ENCODE measurements at regions not wholly inside any gene's neighbourhood (a gene's known extent, or its start where the extent isn't known, plus 50 kb on each side); places are given as distances from the start of the nearest gene placed in this dataset.
"Not testable (repeated sequence)": the region's sequence is repeated elsewhere in the genome, so short reads cannot be mapped to it uniquely, and the experiment has no call there.

GRCh38 chr14:53622447-53622846 lies 334.2 kb downstream of the BMP4 start:
- no peak overlapping the region for H3K4me3 ChIP-seq (ENCODE audit: low read length)
- no peaks in the 10 kb centered on the region for H3K9me3 ChIP-seq (replicated peaks; ENCODE audit: control insufficient read depth, low read depth, low read length)
- H3K4me1 ChIP-seq (ENCODE audit: control insufficient read depth, insufficient read depth, low read length): peaks cover 21% of the 10 kb centered on the region
- WGBS (ENCODE audit: insufficient coverage): 100% methylated on average over 2 of the region's 3 CpGs
- H3K27ac ChIP-seq (ENCODE audit: low read length): no peak overlapping the region
- no peak for DNase-seq
- peaks cover 2% of the 10 kb centered on the region for H3K27me3 ChIP-seq (ENCODE audit: control insufficient read depth, insufficient read depth, low read length)
- no peaks in the 10 kb centered on the region for H3K36me3 ChIP-seq (ENCODE audit: control insufficient read depth, insufficient read depth, low read length)

- Histone ChIP-seq H3K27ac (ENCODE audit: low read length) (peak overlapping the region; percentile 31), H3K4me1 (ENCODE audit: control insufficient read depth, insufficient read depth, low read length) (peaks cover 21% of the 10 kb centered on the region), H3K36me3 (ENCODE audit: control insufficient read depth, insufficient read depth, low read length) (no peaks in the 10 kb centered on the region), H3K9me3 (replicated peaks; ENCODE audit: control insufficient read depth, low read depth, low read length) (no peaks in the 10 kb centered on the region), H3K27me3 (ENCODE audit: control insufficient read depth, insufficient read depth, low read length) (peaks cover 2% of the 10 kb centered on the region), H3K4me3 (ENCODE audit: low read length) (no peak overlapping the region)
- DNase-seq: peak; percentile 74
- WGBS (ENCODE audit: insufficient coverage): 20% methylated on average over 1 of the region's 2 CpGs
Measured at GRCh38 chr14:53621921-53622320, 334.7 kb downstream of the BMP4 start.

GRCh38 chr14:53621433-53621832 lies 335.2 kb downstream of the BMP4 start:
- 100% methylated on average over 1 of the region's 3 CpGs for WGBS (ENCODE audit: insufficient coverage)
- peaks cover 21% of the 10 kb centered on the region for H3K4me1 ChIP-seq (ENCODE audit: control insufficient read depth, insufficient read depth, low read length)
- peaks cover 2% of the 10 kb centered on the region for H3K27me3 ChIP-seq (ENCODE audit: control insufficient read depth, insufficient read depth, low read length)
- no peaks in the 10 kb centered on the region for H3K9me3 ChIP-seq (replicated peaks; ENCODE audit: control insufficient read depth, low read depth, low read length)
- peak; percentile 50 for DNase-seq
- H3K4me3 ChIP-seq (ENCODE audit: low read length): no peak overlapping the region
- no peaks in the 10 kb centered on the region for H3K36me3 ChIP-seq (ENCODE audit: control insufficient read depth, insufficient read depth, low read length)
- peak overlapping the region; percentile 31 for H3K27ac ChIP-seq (ENCODE audit: low read length)

DNA sequence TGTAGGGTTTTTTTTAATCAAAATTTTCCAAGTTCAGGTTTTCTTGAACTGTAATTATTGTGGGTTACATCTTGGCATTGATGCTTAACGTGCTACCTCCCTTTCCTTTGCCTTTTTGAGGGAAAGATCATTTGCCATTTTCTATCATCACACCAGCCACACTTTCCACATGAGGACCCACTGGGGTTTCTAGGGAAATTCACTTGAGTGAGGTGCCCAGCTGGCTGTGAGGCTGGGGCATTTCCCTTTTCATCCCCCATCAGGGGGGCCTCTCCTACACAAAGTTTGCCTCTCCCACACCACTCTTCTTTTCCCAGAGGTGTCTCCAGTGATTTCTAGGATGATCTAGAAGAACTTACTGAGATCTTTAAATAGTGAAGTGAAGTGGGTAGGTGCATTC lies 335.7 kb downstream of the BMP4 start:
- WGBS (ENCODE audit: insufficient coverage): no CpG with 5 or more reads among the region's 1 CpG
- Histone ChIP-seq H3K27ac (ENCODE audit: low read length) (peak overlapping the region; percentile 31), H3K27me3 (ENCODE audit: control insufficient read depth, insufficient read depth, low read length) (peaks cover 2% of the 10 kb centered on the region), H3K4me1 (ENCODE audit: control insufficient read depth, insufficient read depth, low read length) (peaks cover 21% of the 10 kb centered on the region), H3K4me3 (ENCODE audit: low read length) (no peak overlapping the region), H3K36me3 (ENCODE audit: control insufficient read depth, insufficient read depth, low read length) (no peaks in the 10 kb centered on the region), H3K9me3 (replicated peaks; ENCODE audit: control insufficient read depth, low read depth, low read length) (no peaks in the 10 kb centered on the region)
- DNase-seq: peak; percentile 18

GRCh38 chr14:53620317-53620716 lies 336.3 kb downstream of the BMP4 start:
- peak; percentile 97 for DNase-seq
- peak overlapping the region; percentile 31 for H3K27ac ChIP-seq (ENCODE audit: low read length)
- H3K4me1 ChIP-seq (ENCODE audit: control insufficient read depth, insufficient read depth, low read length): peaks cover 21% of the 10 kb centered on the region
- H3K36me3 ChIP-seq (ENCODE audit: control insufficient read depth, insufficient read depth, low read length): no peaks in the 10 kb centered on the region
- H3K27me3 ChIP-seq (ENCODE audit: control insufficient read depth, insufficient read depth, low read length): peaks cover 2% of the 10 kb centered on the region
- 17% methylated on average over 1 of the region's 2 CpGs for WGBS (ENCODE audit: insufficient coverage)
- no peak overlapping the region for H3K4me3 ChIP-seq (ENCODE audit: low read length)
- H3K9me3 ChIP-seq (replicated peaks; ENCODE audit: control insufficient read depth, low read depth, low read length): no peaks in the 10 kb centered on the region

GRCh38 chr14:53619691-53620231 lies 336.9 kb downstream of the BMP4 start:
- H3K27ac ChIP-seq (ENCODE audit: low read length): peak overlapping the region; percentile 73
- no peaks in the 10 kb centered on the region for H3K36me3 ChIP-seq (ENCODE audit: control insufficient read depth, insufficient read depth, low read length)
- H3K4me3 ChIP-seq (ENCODE audit: low read length): no peak overlapping the region
- peak; percentile 96 for DNase-seq
- H3K4me1 ChIP-seq (ENCODE audit: control insufficient read depth, insufficient read depth, low read length): peaks cover 21% of the 10 kb centered on the region
- no peaks in the 10 kb centered on the region for H3K9me3 ChIP-seq (replicated peaks; ENCODE audit: control insufficient read depth, low read depth, low read length)
- 0% methylated on average over 1 of the region's 3 CpGs for WGBS (ENCODE audit: insufficient coverage)
- H3K27me3 ChIP-seq (ENCODE audit: control insufficient read depth, insufficient read depth, low read length): peaks cover 2% of the 10 kb centered on the region

DNA sequence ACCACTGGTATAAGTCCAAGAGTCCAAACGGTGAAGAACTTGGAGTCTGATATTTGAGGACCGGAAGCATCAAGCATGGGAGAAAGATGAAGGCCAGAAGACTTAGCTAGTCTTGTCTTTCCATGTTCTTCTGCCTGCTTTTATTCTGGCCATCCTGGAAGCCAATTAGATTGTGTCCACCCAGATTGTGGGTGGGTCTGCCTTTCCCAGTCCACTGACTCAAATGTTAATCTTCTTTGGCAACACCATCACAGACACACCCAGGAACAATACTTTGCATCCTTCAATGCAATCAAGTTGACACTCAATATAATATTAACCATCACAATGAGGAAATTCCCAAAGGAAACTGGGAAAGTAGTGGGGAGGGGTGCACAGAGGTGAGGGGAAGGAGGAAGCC lies 340.1 kb downstream of the BMP4 start:
- not testable (repeated sequence) for H3K4me3 ChIP-seq (ENCODE audit: low read length); H3K27ac ChIP-seq (ENCODE audit: low read length); H3K36me3 ChIP-seq (ENCODE audit: control insufficient read depth, insufficient read depth, low read length); DNase-seq; H3K9me3 ChIP-seq (replicated peaks; ENCODE audit: control insufficient read depth, low read depth, low read length); H3K27me3 ChIP-seq (ENCODE audit: control insufficient read depth, insufficient read depth, low read length)
- H3K4me1 ChIP-seq (ENCODE audit: control insufficient read depth, insufficient read depth, low read length): peaks cover 18% of the 10 kb centered on the region
- 86% methylated on average over 2 of the region's 2 CpGs for WGBS (ENCODE audit: insufficient coverage)

DNA sequence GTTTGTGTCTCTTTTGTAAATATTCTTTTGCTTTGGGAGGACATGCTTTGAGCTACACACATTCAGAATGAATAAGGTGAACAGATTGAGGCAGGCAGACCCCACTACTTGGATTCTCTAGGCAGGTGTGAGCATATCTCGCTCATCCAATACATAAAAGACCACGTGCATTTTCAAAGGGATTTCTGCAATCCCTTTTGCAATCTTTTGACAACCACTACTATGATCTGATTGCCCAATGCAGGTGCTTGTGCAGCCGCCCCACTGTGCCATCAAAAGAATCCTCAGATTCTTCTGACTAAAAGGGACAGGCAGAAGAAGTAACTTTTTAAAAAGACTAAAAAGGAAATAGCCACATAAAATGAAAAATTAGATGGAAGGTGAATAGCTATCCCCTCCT lies 341.4 kb downstream of the BMP4 start:
- Histone ChIP-seq H3K4me3 (ENCODE audit: low read length) (no peak overlapping the region), H3K27ac (ENCODE audit: low read length) (no peak overlapping the region), H3K4me1 (ENCODE audit: control insufficient read depth, insufficient read depth, low read length) (peaks cover 8% of the 10 kb centered on the region), H3K36me3 (ENCODE audit: control insufficient read depth, insufficient read depth, low read length) (no peaks in the 10 kb centered on the region), H3K9me3 (replicated peaks; ENCODE audit: control insufficient read depth, low read depth, low read length) (no peaks in the 10 kb centered on the region), H3K27me3 (ENCODE audit: control insufficient read depth, insufficient read depth, low read length) (no peaks in the 10 kb centered on the region)
- WGBS (ENCODE audit: insufficient coverage): no CpG with 5 or more reads among the region's 3 CpGs
- DNase-seq: no peak

- H3K4me1 ChIP-seq (ENCODE audit: control insufficient read depth, insufficient read depth, low read length): no peaks in the 10 kb centered on the region
- no peak for DNase-seq
- H3K9me3 ChIP-seq (replicated peaks; ENCODE audit: control insufficient read depth, low read depth, low read length): no peaks in the 10 kb centered on the region
- H3K27me3 ChIP-seq (ENCODE audit: control insufficient read depth, insufficient read depth, low read length): peaks cover 2% of the 10 kb centered on the region
- no peak overlapping the region for H3K4me3 ChIP-seq (ENCODE audit: low read length)
- 65% methylated on average over 8 of the region's 12 CpGs for WGBS (ENCODE audit: insufficient coverage)
- H3K27ac ChIP-seq (ENCODE audit: low read length): no peak overlapping the region
- no peaks in the 10 kb centered on the region for H3K36me3 ChIP-seq (ENCODE audit: control insufficient read depth, insufficient read depth, low read length)
Measured at GRCh38 chr14:53613404-53614253, 343.0 kb downstream of the BMP4 start.

DNA sequence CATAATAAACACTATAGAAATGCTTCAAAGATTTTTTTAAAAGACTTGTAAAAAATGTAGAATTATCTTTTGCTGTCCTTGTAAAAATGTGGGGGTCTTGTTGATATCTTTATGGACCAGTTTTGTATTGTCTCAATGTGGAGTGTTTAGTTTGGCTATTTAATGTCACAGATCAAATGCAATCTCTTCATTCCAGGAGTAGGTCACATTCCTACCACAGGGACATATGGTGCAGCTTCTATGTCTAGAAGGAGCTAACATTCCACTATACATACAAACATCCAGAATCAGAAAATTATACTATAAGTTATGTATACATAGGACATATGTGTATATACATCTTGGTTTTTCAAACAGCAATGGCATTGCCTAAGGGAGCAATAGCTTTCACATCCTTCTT lies 345.7 kb downstream of the BMP4 start:
- no peak overlapping the region for H3K4me3 ChIP-seq (ENCODE audit: low read length)
- peaks cover 2% of the 10 kb centered on the region for H3K27me3 ChIP-seq (ENCODE audit: control insufficient read depth, insufficient read depth, low read length)
- H3K36me3 ChIP-seq (ENCODE audit: control insufficient read depth, insufficient read depth, low read length): no peaks in the 10 kb centered on the region
- no peak overlapping the region for H3K27ac ChIP-seq (ENCODE audit: low read length)
- H3K4me1 ChIP-seq (ENCODE audit: control insufficient read depth, insufficient read depth, low read length): no peaks in the 10 kb centered on the region
- H3K9me3 ChIP-seq (replicated peaks; ENCODE audit: control insufficient read depth, low read depth, low read length): no peaks in the 10 kb centered on the region
- DNase-seq: no peak
